Stomach (tissue), 8 donors: ENCODE measurements at regions not wholly inside any gene's neighbourhood (a gene's known extent, or its start where the extent isn't known, plus 50 kb on each side); places are given as distances from the start of the nearest gene placed in this dataset.

Source experiments
- DNase-seq, 2 donors: peaks; one replicate each; pipeline versions ENCODE4 v3.0.0 to v3.0.0-alpha.2; 2013 to 2019
- H3K27ac ChIP-seq, 5 donors: fragments of 200-600 bp in 4 of 5; sonication (generic) in 4 of 5; one replicate each; pipeline ENCODE4 v1.5.1; 2013 to 2019; ENCODE audit warnings: mild to moderate bottlenecking in 1 of 5, moderate library complexity in 1 of 5
- H3K27me3 ChIP-seq, 3 donors: fragments of 200-600 bp; sonication (generic); one replicate each; pipeline ENCODE4 v1.5.1; 2017 to 2019; ENCODE audit warnings: mixed run types in 1 of 3
- H3K36me3 ChIP-seq, 4 donors: fragments of 200-600 bp; sonication (generic); 1 replicate in 3 of 4; 2 replicates in 1 of 4; pipeline ENCODE4 v1.5.1; 2016 to 2019
- H3K4me1 ChIP-seq, 4 donors: fragments of 200-600 bp; sonication (generic); one replicate each; pipeline ENCODE4 v1.5.1; 2016 to 2019
- H3K4me3 ChIP-seq, 4 donors: fragments of 200-600 bp; sonication (generic) in 3 of 4; one replicate each; pipeline ENCODE4 v1.5.1; 2016 to 2019; ENCODE audit warnings: mild to moderate bottlenecking in 1 of 4
- H3K9me3 ChIP-seq, 4 donors: fragments of 200-600 bp; sonication (generic); one replicate each; pipeline ENCODE4 v1.5.1; 2016 to 2019
- EP300 ChIP-seq: sonication (generic); formaldehyde crosslinking; IDR thresholded peaks from one replicate; pipeline ENCODE4 v1.6.1; 2017; ENCODE audit warnings: antibody characterized with exemption
- POLR2A ChIP-seq, 4 donors: fragments of 450-650 bp; IDR thresholded peaks; one replicate each; pipeline ENCODE4 v1.6.1; 2016; ENCODE audit warnings: antibody characterized with exemption in 4 of 4, control low read depth in 2 of 4, mild to moderate bottlenecking in 1 of 4, moderate library complexity in 1 of 4
- POLR2AphosphoS5 ChIP-seq, 3 donors: sonication (generic); formaldehyde crosslinking; IDR thresholded peaks; one replicate each; pipeline ENCODE4 v1.6.1; 2016; ENCODE audit warnings: antibody characterized with exemption in 3 of 3
- WGBS, 5 donors: extraction: QIAGEN DNeasy Blood & Tissue Kit in 3 of 5; methylation state at CpG; one replicate each; pipeline versions ENCODE4 v1.1.5 to v1.1.7; 2013 to 2018; 5-methylcytosine and 5-hydroxymethylcytosine counted together
- intact Hi-C: fragments of 100-400 bp; cut with DNase I; formaldehyde crosslinking; loops from one replicate; pipeline ENCODE4 v1.15.1; 2023; ENCODE audit warnings: low total_unique reads
- TF ChIP-seq, protein P1 (sequence below), 7 experiments: fragments of 450-650 bp in 4 of 7; fragments of 200-600 bp in 3 of 7; sonication (generic) in 3 of 7; IDR thresholded peaks; one replicate each; pipeline ENCODE4 v1.5.1; 2016 to 2019; ENCODE audit warnings: antibody characterized with exemption in 7 of 7, control low read depth in 2 of 7, mild to moderate bottlenecking in 1 of 7
- donor health status: healthy with polysubstance abuse.
- donor health status: Bipolar disorder and iron deficiency.
- donor health status: healthy.

DNA sequence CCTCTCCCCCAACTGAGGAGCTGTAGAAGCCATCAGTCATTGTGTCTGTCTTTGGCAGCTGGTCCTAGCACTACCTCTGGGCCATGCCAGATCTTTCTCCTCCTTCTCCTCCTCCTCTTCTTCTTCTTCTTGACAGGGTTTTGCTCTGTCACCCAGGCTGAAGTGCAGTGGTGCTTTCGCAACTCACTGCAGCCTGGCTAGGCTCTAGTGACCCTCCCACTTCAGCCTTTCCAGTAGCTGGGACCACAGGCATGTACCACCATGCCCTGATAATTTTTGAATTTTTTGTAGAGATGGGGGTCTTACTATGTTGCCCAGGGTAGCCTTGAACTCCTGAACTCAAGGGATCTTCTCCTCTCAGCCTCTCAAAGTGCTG is 50.1 kb upstream of the SHANK2 start:
- DNase-seq = peak in 1 of 2 donors; percentile 2
- Histone ChIP-seq H3K36me3 (no peaks in the 10 kb centered on the region), H3K4me1 (peaks cover 4 to 17% (median 9%) of the 10 kb centered on the region in 4 donors), H3K9me3 (no peaks in the 10 kb centered on the region), H3K27me3 (no peaks in the 10 kb centered on the region), H3K4me3 (no peak overlapping the region), H3K27ac (no peak overlapping the region)
- WGBS, 5 donors = 77 to 100% (median 94%) methylated on average over 1 of the region's 1 CpG
- intact Hi-C loops = no loop called here
- TF ChIP-seq POLR2AphosphoS5 (IDR thresholded peaks at IDR 0.05) (no peak), EP300 (no peak), POLR2A (IDR thresholded peaks at IDR 0.05) (no peak)
- TF ChIP-seq, protein P1, sequence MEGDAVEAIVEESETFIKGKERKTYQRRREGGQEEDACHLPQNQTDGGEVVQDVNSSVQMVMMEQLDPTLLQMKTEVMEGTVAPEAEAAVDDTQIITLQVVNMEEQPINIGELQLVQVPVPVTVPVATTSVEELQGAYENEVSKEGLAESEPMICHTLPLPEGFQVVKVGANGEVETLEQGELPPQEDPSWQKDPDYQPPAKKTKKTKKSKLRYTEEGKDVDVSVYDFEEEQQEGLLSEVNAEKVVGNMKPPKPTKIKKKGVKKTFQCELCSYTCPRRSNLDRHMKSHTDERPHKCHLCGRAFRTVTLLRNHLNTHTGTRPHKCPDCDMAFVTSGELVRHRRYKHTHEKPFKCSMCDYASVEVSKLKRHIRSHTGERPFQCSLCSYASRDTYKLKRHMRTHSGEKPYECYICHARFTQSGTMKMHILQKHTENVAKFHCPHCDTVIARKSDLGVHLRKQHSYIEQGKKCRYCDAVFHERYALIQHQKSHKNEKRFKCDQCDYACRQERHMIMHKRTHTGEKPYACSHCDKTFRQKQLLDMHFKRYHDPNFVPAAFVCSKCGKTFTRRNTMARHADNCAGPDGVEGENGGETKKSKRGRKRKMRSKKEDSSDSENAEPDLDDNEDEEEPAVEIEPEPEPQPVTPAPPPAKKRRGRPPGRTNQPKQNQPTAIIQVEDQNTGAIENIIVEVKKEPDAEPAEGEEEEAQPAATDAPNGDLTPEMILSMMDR (IDR thresholded peaks at IDR 0.05) = no peak
